ENCODE measurements at regions not wholly inside any gene's neighbourhood (a gene's known extent, or its start where the extent isn't known, plus 50 kb on each side); places are given as distances from the start of the nearest gene placed in this dataset.

- no peak for DNase-seq (ENCODE audit: low read depth)
- H3K4me3 ChIP-seq (ENCODE audit: low read depth, low read length) = no peak overlapping the region
- TF ChIP-seq CTCF (IDR thresholded peaks at IDR 0.05; ENCODE audit: insufficient read depth, low read length) = no peak
Observed at GRCh38 chr12:111202237-111202915, 166.5 kb downstream of the PHETA1 start.

DNA sequence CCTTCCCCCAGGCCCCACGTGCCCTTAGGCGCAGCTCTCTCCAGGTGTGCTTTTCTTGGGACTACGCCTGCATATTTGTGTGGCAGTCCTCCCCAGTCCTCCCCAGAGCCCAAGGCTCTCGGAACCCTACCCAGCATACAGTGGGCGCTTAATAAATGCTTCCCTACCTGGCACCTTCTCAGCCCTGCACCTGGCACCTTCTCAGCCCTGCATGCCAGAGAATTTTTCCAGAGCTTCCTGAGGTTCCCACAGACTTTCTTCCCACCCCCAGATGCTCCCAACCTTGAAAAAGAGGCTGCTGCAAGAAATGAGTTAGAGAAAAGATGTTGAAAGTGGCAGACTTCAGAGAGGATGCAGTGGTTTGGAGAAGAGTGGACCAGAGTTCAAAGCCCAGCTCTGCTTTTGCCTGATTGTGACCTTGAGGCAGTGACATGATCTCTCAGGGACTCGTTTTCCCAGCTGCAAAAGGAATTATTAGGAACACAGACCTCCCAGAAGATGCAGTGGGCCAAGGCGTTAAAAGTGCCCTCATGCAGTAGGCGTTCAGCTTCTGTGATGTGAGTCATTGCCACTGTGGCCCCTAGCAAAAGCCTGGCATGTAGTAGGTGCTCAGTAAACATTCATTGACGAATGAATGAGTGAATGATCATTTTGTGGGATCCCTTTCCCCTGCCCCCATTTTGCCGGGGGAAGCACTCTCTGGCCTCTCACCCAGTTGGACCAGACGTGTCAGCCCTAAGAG lies 167.2 kb downstream of the PHETA1 start:
- no peak for DNase-seq (ENCODE audit: low read depth)
- H3K4me3 ChIP-seq (ENCODE audit: low read depth, low read length) = no peak overlapping the region
- no peak for TF ChIP-seq CTCF (IDR thresholded peaks at IDR 0.05; ENCODE audit: insufficient read depth, low read length)

GRCh38 chr12:111201036-111201435 lies 167.9 kb downstream of the PHETA1 start:
- TF ChIP-seq CTCF (IDR thresholded peaks at IDR 0.05; ENCODE audit: insufficient read depth, low read length) = no peak
- no peak overlapping the region for H3K4me3 ChIP-seq (ENCODE audit: low read depth, low read length)

GRCh38 chr12:111197376-111197944 lies 171.4 kb downstream of the PHETA1 start:
- no peak for DNase-seq (ENCODE audit: low read depth)
- no peak overlapping the region for H3K4me3 ChIP-seq (ENCODE audit: low read depth, low read length)
- no peak for TF ChIP-seq CTCF (IDR thresholded peaks at IDR 0.05; ENCODE audit: insufficient read depth, low read length)

More at GRCh38 chr12:111201036-111201435, 167.9 kb downstream of the PHETA1 start:
- DNase-seq (ENCODE audit: low read depth) = no peak

- TF ChIP-seq CTCF (IDR thresholded peaks at IDR 0.05; ENCODE audit: insufficient read depth, low read length) = no peak
- DNase-seq (ENCODE audit: low read depth) = no peak
- no peak overlapping the region for H3K4me3 ChIP-seq (ENCODE audit: low read depth, low read length)
Observed at GRCh38 chr12:111196532-111196931, 172.4 kb downstream of the PHETA1 start.

GRCh38 chr12:111195316-111195715 lies 173.6 kb downstream of the PHETA1 start:
- DNase-seq (ENCODE audit: low read depth) = no peak
- TF ChIP-seq CTCF (IDR thresholded peaks at IDR 0.05; ENCODE audit: insufficient read depth, low read length) = no peak
- H3K4me3 ChIP-seq (ENCODE audit: low read depth, low read length) = no peak overlapping the region

Measured in fibroblast of the aortic adventitia (primary cell).